HG02973 (cell line): ENCODE measurements at regions not wholly inside any gene's neighbourhood (a gene's known extent, or its start where the extent isn't known, plus 50 kb on each side); places are given as distances from the start of the nearest gene placed in this dataset.

ENCODE experiments used
- ATAC-seq: cut with Tn5 transposase; IDR thresholded peaks from one replicate; pipeline ENCODE4 v1.9.1; 2021; ENCODE audit warnings: moderate library complexity; ENCODE audit not compliant: unreplicated experiment

GRCh38 chr13:106701771-106702341 is 133.9 kb upstream of the ARGLU1 start:
- no peak for ATAC-seq

DNA sequence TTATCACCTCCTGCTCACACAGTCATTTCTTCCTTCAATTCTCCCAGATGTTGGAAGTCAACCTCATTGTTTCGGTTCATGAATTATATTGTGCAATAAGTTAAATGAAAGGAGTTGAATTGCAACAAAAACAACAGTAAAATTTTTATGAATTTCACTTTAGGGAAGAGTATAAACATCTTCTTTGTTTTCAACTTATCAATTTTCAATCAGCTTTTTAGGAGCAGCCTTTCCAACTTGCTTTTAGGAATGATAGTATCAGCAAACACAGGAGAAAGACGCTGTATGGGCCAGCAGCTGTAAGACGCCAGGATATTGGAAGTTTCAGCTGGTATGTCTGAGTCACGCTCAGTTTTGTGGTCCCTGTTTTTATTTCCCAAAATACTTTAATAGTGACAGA is 132.5 kb upstream of the ARGLU1 start:
- ATAC-seq: no peak

DNA sequence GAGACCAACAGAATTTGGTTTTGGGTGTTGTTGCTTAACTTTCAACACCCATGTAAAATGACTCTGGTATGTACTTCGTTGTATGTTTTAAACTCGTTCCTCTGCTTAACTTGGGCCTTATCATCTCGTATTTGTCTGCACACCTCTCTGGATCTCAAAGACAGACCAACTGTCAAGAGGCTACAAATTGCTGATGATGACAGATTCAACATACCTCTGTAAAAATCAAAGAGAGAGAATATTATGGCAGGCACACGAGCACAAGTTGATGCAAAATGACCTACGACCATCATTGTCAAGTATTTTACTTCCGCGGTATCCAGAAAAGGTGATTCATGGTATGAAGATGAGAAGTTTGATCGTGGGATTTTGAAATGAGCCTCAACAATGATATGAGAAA is 132.1 kb upstream of the ARGLU1 start:
- no peak for ATAC-seq

- no peak for ATAC-seq
These were observed 131.4 kb upstream of the ARGLU1 start for GRCh38 chr13:106699311-106699710.

DNA sequence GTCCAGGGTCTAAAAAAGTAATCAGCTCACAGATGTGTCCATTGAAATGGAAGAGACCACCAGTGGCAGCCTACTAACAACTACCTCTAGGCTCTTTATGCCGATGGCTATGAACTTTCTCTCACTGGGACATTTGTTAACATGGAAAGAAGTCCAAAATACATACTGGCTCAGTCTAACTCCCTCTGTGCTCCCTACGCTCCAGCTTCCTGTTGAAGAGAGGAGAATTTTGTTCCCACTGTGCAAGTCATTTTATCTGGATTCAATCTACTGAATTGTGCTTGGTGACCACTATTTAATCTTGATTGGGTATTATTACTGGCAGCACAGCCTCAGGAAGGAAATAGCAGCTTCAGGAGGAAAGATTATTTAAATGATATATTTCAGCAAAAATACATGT is 128.8 kb upstream of the ARGLU1 start:
- ATAC-seq: no peak

GRCh38 chr13:106696140-106696539 is 128.2 kb upstream of the ARGLU1 start:
- no peak for ATAC-seq

DNA sequence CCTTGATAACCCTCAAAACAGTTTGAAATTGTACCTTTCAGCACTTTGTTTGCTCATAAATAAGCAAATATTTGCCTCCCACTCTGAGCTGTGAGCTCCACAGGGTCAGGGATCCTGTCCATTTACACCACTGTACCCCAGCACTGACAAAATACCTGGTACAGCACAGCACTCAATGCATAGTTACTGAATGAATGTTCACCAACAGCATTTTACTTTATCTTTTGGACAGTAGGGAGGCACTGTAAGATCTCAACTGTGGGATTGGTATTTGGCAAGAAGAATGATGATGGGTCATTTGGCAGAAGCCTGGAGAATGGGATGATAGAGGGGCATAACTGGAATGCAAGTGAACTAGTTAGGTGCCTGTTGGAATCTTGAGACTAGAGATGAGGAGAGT is 127.2 kb upstream of the ARGLU1 start:
- ATAC-seq: no peak

DNA sequence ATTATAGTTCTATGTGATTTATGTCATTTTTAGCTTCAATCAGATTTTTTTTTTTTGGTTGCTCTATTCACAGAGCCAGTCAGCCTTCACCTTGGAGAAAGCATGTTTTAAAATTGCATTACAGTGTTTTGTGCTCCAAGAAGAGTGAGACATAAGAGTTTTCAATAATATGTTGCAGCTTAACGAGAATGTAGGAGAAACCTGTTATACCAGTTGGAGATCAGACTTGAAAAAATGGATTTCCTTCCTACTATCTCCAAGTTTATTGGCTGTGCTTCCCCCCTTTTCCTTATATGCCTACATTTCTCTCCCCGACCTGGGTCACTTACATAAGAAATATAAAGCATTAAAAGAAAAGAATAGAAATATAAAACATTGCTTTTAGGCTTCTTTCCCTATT is 123.9 kb upstream of the ARGLU1 start:
- no peak for ATAC-seq

DNA sequence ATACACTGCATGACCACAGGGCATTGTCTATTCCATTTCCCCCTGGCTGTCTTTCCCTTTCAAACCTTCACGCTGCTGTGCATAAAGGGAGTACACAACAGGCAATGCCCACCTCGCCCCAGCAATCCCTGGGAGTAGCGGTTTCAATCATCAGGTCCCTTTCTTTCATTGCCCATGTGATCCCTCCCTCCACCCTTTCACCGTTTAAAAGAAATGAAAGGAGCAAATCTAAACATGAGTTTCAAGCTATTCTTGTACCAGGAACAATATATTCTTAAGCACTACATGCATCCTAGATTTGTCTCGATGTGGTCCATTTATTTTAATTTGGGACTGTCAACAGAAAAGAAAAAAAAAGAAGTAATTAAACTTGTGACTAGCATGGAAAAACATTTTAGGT is 123.4 kb upstream of the ARGLU1 start:
- no peak for ATAC-seq

- ATAC-seq: no peak
These were observed 122.8 kb upstream of the ARGLU1 start for GRCh38 chr13:106690779-106691178.

DNA sequence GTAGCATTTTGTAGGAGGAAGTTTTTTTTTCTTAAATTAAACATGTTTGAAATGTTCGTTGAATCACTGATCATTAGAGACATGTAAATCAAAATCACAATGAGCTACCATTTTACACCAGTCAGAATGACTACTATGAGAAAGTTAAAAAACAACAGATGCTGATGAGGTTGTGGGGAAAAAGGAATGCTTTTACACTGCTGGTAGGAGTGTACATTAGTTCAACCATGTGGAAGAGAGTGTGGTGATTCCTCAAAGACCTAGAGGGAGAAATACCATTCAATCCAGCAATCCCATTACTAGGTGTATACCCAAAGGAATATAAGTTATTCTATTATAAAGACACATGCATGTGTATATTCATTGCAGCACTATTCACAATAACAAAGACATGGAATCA is 122.0 kb upstream of the ARGLU1 start:
- ATAC-seq: no peak

GRCh38 chr13:106688940-106689339 is 121.0 kb upstream of the ARGLU1 start:
- ATAC-seq: no peak

- no peak for ATAC-seq
These were observed 118.2 kb upstream of the ARGLU1 start for GRCh38 chr13:106686163-106686562.

GRCh38 chr13:106685143-106685542 is 117.2 kb upstream of the ARGLU1 start:
- no peak for ATAC-seq

DNA sequence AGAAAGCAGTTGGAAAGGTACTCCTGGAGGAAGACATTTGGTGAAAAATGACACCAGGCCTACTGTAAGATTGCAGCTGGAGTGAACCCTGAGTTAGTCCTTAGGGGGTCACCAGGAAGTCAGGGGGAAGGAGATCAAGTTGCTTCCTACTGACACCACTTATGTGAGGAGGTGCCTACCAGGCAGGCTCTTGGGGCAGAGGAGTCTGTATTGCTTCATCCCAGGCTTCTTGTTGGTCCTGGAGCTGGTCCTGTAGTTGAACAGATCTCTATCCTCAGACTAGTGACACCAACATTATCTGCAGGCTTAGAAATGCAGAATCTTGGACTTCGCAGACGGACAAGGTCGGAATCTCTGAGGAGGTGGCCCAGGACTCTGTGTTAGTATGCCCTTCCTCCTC is 116.0 kb upstream of the ARGLU1 start:
- no peak for ATAC-seq

GRCh38 chr13:106683179-106683578 is 115.2 kb upstream of the ARGLU1 start:
- no peak for ATAC-seq

GRCh38 chr13:106681997-106682396 is 114.1 kb upstream of the ARGLU1 start:
- no peak for ATAC-seq

GRCh38 chr13:106681536-106681935 is 113.6 kb upstream of the ARGLU1 start:
- no peak for ATAC-seq

GRCh38 chr13:106680796-106681472 is 113.0 kb upstream of the ARGLU1 start:
- no peak for ATAC-seq

DNA sequence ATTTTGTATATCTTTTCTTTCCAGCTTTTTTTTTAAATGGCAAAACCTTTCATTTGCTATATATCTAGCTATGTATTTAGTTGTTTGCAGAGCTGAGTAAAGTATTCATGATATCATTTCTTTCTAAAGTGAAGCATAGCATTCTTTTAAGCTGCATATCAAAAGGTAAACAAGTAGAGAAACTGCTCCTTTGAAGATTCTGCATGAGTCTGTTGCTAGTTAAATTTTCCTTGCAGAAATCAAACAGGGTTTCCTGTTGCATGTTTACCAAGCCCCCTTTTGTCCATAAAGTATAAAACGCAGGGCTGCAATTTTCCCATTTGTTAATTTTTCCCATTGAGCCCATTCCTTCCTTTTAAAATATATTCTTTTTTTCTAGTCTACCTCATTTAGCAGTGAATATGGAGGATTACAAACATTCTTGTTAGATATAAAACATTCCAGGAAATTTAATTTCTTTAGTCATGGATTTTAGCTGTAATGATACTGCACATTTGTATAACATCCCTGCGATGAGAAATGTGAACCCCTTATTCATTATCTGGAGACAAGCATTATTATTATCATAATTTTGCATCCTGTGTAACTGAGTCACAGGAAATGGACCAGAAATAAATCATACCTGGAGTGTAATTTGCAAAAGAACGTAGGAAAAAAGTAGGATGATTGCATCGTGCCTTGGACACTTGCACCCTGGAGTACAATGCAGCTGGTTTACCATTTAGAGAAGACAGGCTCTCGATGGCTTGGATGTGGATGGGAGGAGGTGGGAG is 110.9 kb upstream of the ARGLU1 start:
- no peak for ATAC-seq

GRCh38 chr13:106675311-106675710 is 107.4 kb upstream of the ARGLU1 start:
- ATAC-seq: no peak
